Activated T-cell treated with anti-CD3 and anti-CD28 coated beads for 1 hour (primary cell): ENCODE measurements at regions not wholly inside any gene's neighbourhood (a gene's known extent, or its start where the extent isn't known, plus 50 kb on each side); places are given as distances from the start of the nearest gene placed in this dataset.
A peak's percentile ranks its signal among the peaks of the same experiment; 100 is the strongest.

Source experiments
- DNase-seq: peaks from one replicate; pipeline ENCODE4 v3.0.0-alpha.2; 2020; ENCODE audit warnings: low read depth

- DNase-seq = no peak
These were observed 91.2 kb upstream of the STARD3NL start for GRCh38 chr7:38086857-38087256.

GRCh38 chr7:38102507-38102906, 75.5 kb upstream of the STARD3NL start:
- DNase-seq = no peak

- DNase-seq = peak; percentile 5
These were observed 72.1 kb upstream of the STARD3NL start for GRCh38 chr7:38105874-38106483.

- DNase-seq = peak; percentile 61
These were observed 70.6 kb upstream of the STARD3NL start for GRCh38 chr7:38107486-38107893.

GRCh38 chr7:38112075-38112474, 66.0 kb upstream of the STARD3NL start:
- no peak for DNase-seq

GRCh38 chr7:38120076-38120475, 58.0 kb upstream of the STARD3NL start:
- no peak for DNase-seq

- no peak for DNase-seq
These were observed 55.5 kb upstream of the STARD3NL start for GRCh38 chr7:38122501-38122900.

GRCh38 chr7:38123494-38123893, 54.6 kb upstream of the STARD3NL start:
- no peak for DNase-seq

- DNase-seq = no peak
These were observed 50.5 kb upstream of the STARD3NL start for GRCh38 chr7:38127216-38128207.
